Occipital lobe (tissue), 1 donor: ENCODE measurements at regions not wholly inside any gene's neighbourhood (a gene's known extent, or its start where the extent isn't known, plus 50 kb on each side); places are given as distances from the start of the nearest gene placed in this dataset.
"Not testable (repeated sequence)": the region's sequence is repeated elsewhere in the genome, so short reads cannot be mapped to it uniquely, and the experiment has no call there.

Experiments
- DNase-seq: peaks from one replicate; lab custom pipeline; 2025; lab: John Stamatoyannopoulos, UW

GRCh38 chr7:51630933-51631332, 314.3 kb upstream of the COBL start:
- DNase-seq, result no peak

- no peak for DNase-seq
Observed at GRCh38 chr7:51629206-51629605, 312.6 kb upstream of the COBL start.

GRCh38 chr7:51621956-51622355, 305.3 kb upstream of the COBL start:
- DNase-seq, result no peak

- DNase-seq, result no peak
Observed at GRCh38 chr7:51620706-51621105, 304.1 kb upstream of the COBL start.

- DNase-seq, result no peak
Observed at GRCh38 chr7:51619880-51620279, 303.3 kb upstream of the COBL start.

- no peak for DNase-seq
Observed at GRCh38 chr7:51617686-51618085, 301.1 kb upstream of the COBL start.

- no peak for DNase-seq
Observed at GRCh38 chr7:51613911-51614357, 297.3 kb upstream of the COBL start.

- no peak for DNase-seq
Observed at GRCh38 chr7:51611937-51612336, 295.3 kb upstream of the COBL start.

- DNase-seq, result no peak
Observed at GRCh38 chr7:51607447-51607846, 290.8 kb upstream of the COBL start.

- DNase-seq, result no peak
Observed at GRCh38 chr7:51606601-51607154, 290.1 kb upstream of the COBL start.

- no peak for DNase-seq
Observed at GRCh38 chr7:51602376-51602775, 285.8 kb upstream of the COBL start.

GRCh38 chr7:51601461-51601860, 284.9 kb upstream of the COBL start:
- no peak for DNase-seq

- DNase-seq, result not testable (repeated sequence)
Observed at GRCh38 chr7:51599935-51600334, 283.3 kb upstream of the COBL start.

- no peak for DNase-seq
Observed at GRCh38 chr7:51593628-51594027, 277.0 kb upstream of the COBL start.

GRCh38 chr7:51592842-51593599, 276.4 kb upstream of the COBL start:
- DNase-seq, result no peak

- no peak for DNase-seq
Observed at GRCh38 chr7:51591223-51591622, 274.6 kb upstream of the COBL start.

- no peak for DNase-seq
Observed at GRCh38 chr7:51590746-51591145, 274.1 kb upstream of the COBL start.

GRCh38 chr7:51589111-51589510, 272.5 kb upstream of the COBL start:
- DNase-seq, result no peak

- no peak for DNase-seq
Observed at GRCh38 chr7:51587604-51588003, 271.0 kb upstream of the COBL start.

GRCh38 chr7:51577390-51577789, 260.8 kb upstream of the COBL start:
- DNase-seq, result no peak

GRCh38 chr7:51569581-51569980, 253.0 kb upstream of the COBL start:
- DNase-seq, result no peak

- DNase-seq, result no peak
Observed at GRCh38 chr7:51569176-51569575, 252.6 kb upstream of the COBL start.

- DNase-seq, result no peak
Observed at GRCh38 chr7:51551070-51551469, 234.5 kb upstream of the COBL start.
